ENCODE measurements at regions not wholly inside any gene's neighbourhood (a gene's known extent, or its start where the extent isn't known, plus 50 kb on each side); places are given as distances from the start of the nearest gene placed in this dataset.

DNA sequence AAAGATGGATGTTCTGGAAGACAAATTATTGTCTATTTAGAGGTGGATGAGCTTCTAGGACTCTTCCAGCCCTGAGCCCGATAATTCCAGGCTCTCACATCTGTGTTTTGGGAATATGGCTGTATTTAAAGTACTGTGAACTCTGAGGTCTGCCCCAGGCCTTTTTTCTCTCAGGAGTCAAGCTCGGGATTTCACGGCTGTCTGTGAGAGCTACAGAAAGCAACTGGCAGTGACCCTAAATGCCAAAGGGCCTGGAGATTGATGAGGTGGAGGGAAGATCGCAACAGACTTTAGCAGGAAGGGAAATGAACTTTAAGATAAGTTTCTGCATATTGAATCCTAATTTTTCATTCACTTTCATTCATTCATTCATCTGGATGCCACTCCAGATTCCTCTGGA lies 51.0 kb upstream of the COL13A1 start:
- no peak for TF ChIP-seq EZH2 (IDR thresholded peaks at IDR 0.05; ENCODE audit: insufficient read depth, low read length)
- no peak for TF ChIP-seq CTCF (IDR thresholded peaks at IDR 0.05; ENCODE audit: insufficient read depth, low read depth, low read length)

Measured in astrocyte (in vitro differentiated cells and primary cell).